22Rv1 (cell line): ENCODE measurements at regions not wholly inside any gene's neighbourhood (a gene's known extent, or its start where the extent isn't known, plus 50 kb on each side); places are given as distances from the start of the nearest gene placed in this dataset.

Source experiments
- H3K27ac ChIP-seq: fragments of 450-650 bp; 2 replicates; pipeline ENCODE4 v1.5.1; 2017
- CTCF ChIP-seq: fragments of 450-650 bp; IDR thresholded peaks from 2 replicates; pipeline ENCODE4 v1.5.1; 2017; ENCODE audit warnings: mild to moderate bottlenecking
- ZFX ChIP-seq: fragments of 450-650 bp; IDR thresholded peaks from 2 replicates; pipeline ENCODE4 v1.6.1; 2017; ENCODE audit warnings: antibody characterized with exemption, borderline replicate concordance

GRCh38 chr1:200248541-200248940 is 161.3 kb downstream of the ZNF281 start:
- H3K27ac ChIP-seq, result no peak overlapping the region
- TF ChIP-seq CTCF (no peak), ZFX (no peak)

GRCh38 chr1:200247518-200247917 is 162.3 kb downstream of the ZNF281 start:
- TF ChIP-seq ZFX (no peak), CTCF (no peak)
- no peak overlapping the region for H3K27ac ChIP-seq

GRCh38 chr1:200245473-200245872 is 164.4 kb downstream of the ZNF281 start:
- no peak overlapping the region for H3K27ac ChIP-seq
- TF ChIP-seq ZFX (no peak), CTCF (no peak)

GRCh38 chr1:200243042-200243437 is 166.8 kb downstream of the ZNF281 start:
- TF ChIP-seq CTCF, result no peak
- no peak for TF ChIP-seq ZFX
- H3K27ac ChIP-seq, result no peak overlapping the region

- no peak for TF ChIP-seq CTCF
- no peak for TF ChIP-seq ZFX
Observed at GRCh38 chr1:200242110-200243041, 167.5 kb downstream of the ZNF281 start.

GRCh38 chr1:200240656-200241055 is 169.2 kb downstream of the ZNF281 start:
- no peak overlapping the region for H3K27ac ChIP-seq
- TF ChIP-seq ZFX (no peak), CTCF (no peak)

More at GRCh38 chr1:200242110-200243041, 167.5 kb downstream of the ZNF281 start:
- H3K27ac ChIP-seq, result no peak overlapping the region

- no peak overlapping the region for H3K27ac ChIP-seq
- TF ChIP-seq CTCF (no peak), ZFX (no peak)
Observed at GRCh38 chr1:200238311-200238710, 171.5 kb downstream of the ZNF281 start.
